GM10266 (cell line): ENCODE measurements at regions not wholly inside any gene's neighbourhood (a gene's known extent, or its start where the extent isn't known, plus 50 kb on each side); places are given as distances from the start of the nearest gene placed in this dataset.
"Not testable (repeated sequence)": the region's sequence is repeated elsewhere in the genome, so short reads cannot be mapped to it uniquely, and the experiment has no call there.

ENCODE experiments used
- DNase-seq: peaks from one replicate; pipeline ENCODE4 v3.0.0; 2012; ENCODE audit errors: extremely low spot score
- TF ChIP-seq, protein P1 (sequence below): IDR thresholded peaks from 2 replicates; pipeline ENCODE4 v1.5.1; 2012; ENCODE audit warnings: mild to moderate bottlenecking, low read depth; ENCODE audit not compliant: control insufficient read depth, insufficient read depth; ENCODE audit errors: missing control alignments

DNA sequence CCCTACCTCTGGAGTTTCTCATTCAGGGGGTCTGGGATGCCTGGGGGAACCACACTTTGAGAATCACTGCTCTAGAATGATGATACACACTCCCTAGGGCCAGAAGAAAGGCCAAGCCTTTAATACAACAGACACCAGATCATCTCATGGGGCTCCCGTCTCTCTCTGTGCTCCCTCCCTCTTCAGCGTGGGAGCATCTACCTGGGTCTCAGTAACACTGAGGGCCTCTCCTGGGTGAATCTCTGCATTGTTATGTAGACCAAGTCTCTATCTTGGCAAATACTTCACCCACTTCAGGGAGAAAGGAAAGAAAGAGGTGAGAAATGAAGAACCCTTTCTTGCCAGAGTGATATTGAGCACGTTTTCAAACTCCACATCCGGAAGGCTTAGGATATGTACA is 65.4 kb upstream of the KCNK12 start:
- DNase-seq = no peak
- TF ChIP-seq, protein P1, sequence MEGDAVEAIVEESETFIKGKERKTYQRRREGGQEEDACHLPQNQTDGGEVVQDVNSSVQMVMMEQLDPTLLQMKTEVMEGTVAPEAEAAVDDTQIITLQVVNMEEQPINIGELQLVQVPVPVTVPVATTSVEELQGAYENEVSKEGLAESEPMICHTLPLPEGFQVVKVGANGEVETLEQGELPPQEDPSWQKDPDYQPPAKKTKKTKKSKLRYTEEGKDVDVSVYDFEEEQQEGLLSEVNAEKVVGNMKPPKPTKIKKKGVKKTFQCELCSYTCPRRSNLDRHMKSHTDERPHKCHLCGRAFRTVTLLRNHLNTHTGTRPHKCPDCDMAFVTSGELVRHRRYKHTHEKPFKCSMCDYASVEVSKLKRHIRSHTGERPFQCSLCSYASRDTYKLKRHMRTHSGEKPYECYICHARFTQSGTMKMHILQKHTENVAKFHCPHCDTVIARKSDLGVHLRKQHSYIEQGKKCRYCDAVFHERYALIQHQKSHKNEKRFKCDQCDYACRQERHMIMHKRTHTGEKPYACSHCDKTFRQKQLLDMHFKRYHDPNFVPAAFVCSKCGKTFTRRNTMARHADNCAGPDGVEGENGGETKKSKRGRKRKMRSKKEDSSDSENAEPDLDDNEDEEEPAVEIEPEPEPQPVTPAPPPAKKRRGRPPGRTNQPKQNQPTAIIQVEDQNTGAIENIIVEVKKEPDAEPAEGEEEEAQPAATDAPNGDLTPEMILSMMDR = no peak

DNA sequence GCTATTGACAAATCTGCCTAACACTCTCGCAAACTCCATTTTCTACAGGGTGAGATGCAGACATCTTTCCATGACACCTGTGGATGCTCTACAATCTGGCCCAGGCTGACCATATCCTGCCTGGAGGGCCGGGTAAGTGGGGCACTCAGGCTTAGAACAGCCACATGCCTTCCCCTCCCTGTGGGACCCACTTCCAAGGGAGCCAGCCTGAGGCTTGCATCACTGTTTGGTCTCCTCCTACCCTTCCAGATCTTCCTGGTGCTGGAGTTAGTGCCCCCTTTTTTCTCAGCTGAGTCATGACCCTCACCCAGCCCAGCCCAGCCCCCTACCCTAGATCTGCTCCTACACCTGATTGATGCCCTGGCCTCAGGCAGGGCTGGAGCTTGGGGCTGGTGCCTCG is 62.0 kb upstream of the KCNK12 start:
- DNase-seq = no peak
- TF ChIP-seq, protein P1 = no peak

- TF ChIP-seq, protein P1 = no peak
- DNase-seq = no peak
Observed at GRCh38 chr2:47631792-47632398, 61.1 kb upstream of the KCNK12 start.

DNA sequence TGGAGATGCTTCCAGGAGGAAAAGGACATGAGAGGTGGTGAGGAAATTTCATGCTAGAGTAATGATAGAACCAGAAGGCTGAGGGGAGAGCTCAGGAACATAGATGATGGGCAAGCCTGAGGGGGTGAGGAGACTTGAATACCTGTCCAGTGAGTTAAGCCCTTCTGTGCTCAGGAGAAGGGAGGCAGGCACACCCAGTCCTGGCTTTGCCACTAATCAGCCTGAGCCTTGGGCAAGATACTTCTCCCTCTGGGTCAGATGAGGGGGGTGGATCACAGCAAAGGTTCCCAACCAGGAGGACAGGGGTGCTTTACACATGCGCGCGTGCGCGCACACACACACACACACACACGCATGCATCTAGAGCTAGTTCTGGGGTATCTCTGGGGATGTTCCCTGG is 60.5 kb upstream of the KCNK12 start:
- TF ChIP-seq, protein P1 = no peak
- no peak for DNase-seq

GRCh38 chr2:47629501-47630460 is 59.0 kb upstream of the KCNK12 start:
- no peak for DNase-seq
- TF ChIP-seq, protein P1 = no peak

DNA sequence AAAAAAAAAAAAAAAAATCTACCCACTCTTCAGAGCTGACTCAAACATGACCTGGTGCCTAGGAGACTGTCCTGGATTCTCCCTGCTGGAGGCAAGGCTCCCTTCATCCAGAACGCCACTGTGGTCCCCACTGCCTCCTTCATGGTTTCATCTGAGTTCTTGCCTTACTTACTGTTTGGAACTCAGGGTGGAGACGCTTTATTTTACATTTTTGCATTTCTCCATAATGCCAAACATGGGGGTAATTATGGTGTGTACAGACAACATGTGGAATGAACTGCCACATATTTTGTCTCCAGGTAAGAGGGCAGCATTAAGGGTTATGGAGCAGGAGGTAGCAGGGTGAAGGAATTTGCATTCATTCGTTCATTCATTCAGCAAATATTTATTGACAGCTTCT is 58.1 kb upstream of the KCNK12 start:
- TF ChIP-seq, protein P1 = no peak
- DNase-seq = no peak

DNA sequence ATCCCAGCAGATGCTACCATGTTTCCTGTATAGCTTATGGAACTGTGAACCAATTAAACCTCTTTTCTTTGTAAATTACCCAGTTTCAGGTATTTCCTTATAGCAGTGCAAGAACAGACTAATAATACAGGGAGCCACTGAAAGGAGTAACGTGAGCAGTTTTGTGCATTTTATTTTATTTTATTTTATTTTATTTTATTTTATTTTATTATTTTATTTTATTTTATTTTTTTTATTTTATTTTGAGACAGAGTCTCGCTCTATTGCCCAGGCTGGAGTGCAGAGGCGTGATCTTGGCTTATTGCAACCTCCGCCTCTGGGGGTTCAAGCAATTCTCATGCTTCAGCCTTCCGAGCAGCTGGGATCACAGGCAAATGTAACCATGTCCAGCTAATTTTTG is 55.9 kb upstream of the KCNK12 start:
- TF ChIP-seq, protein P1 = no peak
- DNase-seq = no peak

GRCh38 chr2:47623140-47623539 is 52.4 kb upstream of the KCNK12 start:
- not testable (repeated sequence) for DNase-seq
